ENCODE measurements at regions not wholly inside any gene's neighbourhood (a gene's known extent, or its start where the extent isn't known, plus 50 kb on each side); places are given as distances from the start of the nearest gene placed in this dataset.

- DNase-seq (ENCODE audit: low read depth), result peak; percentile 63
- Histone ChIP-seq H3K79me2 (ENCODE audit: insufficient read depth, low read length) (no peaks in the 10 kb centered on the region), H3K4me1 (ENCODE audit: insufficient read depth, low read length) (peaks cover 6% of the 10 kb centered on the region), H4K20me1 (ENCODE audit: insufficient read depth, low read length) (no peaks in the 10 kb centered on the region), H3K9ac (ENCODE audit: low read length) (no peak overlapping the region), H3K9me3 (ENCODE audit: insufficient read depth, low read depth, low read length) (no peaks in the 10 kb centered on the region), H3K27me3 (ENCODE audit: insufficient read depth, low read length) (no peaks in the 10 kb centered on the region), H2AFZ (ENCODE audit: low read depth, low read length) (no peak overlapping the region), H3K27ac (ENCODE audit: low read depth, low read length) (no peak overlapping the region), H3K36me3 (ENCODE audit: insufficient read depth, low read length) (no peaks in the 10 kb centered on the region), H3K4me3 (ENCODE audit: insufficient read depth, low read depth, low read length) (no peak overlapping the region), H3K4me2 (ENCODE audit: low read length) (no peak overlapping the region)
- Mint-ChIP-seq H3K27me3 (ENCODE audit: low read depth, unreplicated experiment) (peaks cover 1% of the 10 kb centered on the region), H3K4me1 (ENCODE audit: low read depth, unreplicated experiment) (peaks cover 3% of the 10 kb centered on the region), H3K4me3 (ENCODE audit: unreplicated experiment) (no peak overlapping the region), H3K9me3 (ENCODE audit: unreplicated experiment) (no peaks in the 10 kb centered on the region), H3K27ac (ENCODE audit: unreplicated experiment) (no peak overlapping the region), H3K36me3 (ENCODE audit: low read depth, unreplicated experiment) (no peaks in the 10 kb centered on the region)
- FAIRE-seq, result no peak
- TF ChIP-seq, protein P1, sequence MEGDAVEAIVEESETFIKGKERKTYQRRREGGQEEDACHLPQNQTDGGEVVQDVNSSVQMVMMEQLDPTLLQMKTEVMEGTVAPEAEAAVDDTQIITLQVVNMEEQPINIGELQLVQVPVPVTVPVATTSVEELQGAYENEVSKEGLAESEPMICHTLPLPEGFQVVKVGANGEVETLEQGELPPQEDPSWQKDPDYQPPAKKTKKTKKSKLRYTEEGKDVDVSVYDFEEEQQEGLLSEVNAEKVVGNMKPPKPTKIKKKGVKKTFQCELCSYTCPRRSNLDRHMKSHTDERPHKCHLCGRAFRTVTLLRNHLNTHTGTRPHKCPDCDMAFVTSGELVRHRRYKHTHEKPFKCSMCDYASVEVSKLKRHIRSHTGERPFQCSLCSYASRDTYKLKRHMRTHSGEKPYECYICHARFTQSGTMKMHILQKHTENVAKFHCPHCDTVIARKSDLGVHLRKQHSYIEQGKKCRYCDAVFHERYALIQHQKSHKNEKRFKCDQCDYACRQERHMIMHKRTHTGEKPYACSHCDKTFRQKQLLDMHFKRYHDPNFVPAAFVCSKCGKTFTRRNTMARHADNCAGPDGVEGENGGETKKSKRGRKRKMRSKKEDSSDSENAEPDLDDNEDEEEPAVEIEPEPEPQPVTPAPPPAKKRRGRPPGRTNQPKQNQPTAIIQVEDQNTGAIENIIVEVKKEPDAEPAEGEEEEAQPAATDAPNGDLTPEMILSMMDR (IDR thresholded peaks at IDR 0.05; ENCODE audit: insufficient read depth, low read depth, low read length), result no peak
- TF ChIP-seq EZH2 (IDR thresholded peaks at IDR 0.05; ENCODE audit: insufficient read depth, low read length), result no peak
Measured at GRCh38 chr2:223315813-223316212, 263.8 kb downstream of the KCNE4 start.

DNA sequence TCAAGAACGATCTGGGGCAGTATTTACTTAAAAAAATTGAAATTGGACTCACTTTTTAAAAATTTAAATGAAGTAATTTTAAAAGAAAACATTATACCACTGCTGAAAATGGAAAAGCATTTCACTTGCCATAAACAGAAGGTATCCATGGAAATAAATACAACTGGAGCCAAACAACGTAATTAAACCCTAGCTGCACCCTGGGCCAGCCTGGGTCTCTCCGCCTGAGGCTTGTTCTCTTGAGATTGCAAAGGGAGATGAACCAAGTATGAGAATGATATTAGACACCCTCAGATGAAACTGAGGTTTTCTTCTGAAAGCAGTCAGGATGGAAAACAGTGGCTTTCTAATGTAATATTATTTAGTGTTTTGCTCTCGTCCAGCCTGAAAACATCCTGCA, 264.4 kb downstream of the KCNE4 start:
- Histone ChIP-seq H3K4me2 (ENCODE audit: low read length) (no peak overlapping the region), H3K4me3 (ENCODE audit: insufficient read depth, low read depth, low read length) (no peak overlapping the region), H3K9me3 (ENCODE audit: insufficient read depth, low read depth, low read length) (no peaks in the 10 kb centered on the region), H3K36me3 (ENCODE audit: insufficient read depth, low read length) (no peaks in the 10 kb centered on the region), H2AFZ (ENCODE audit: low read depth, low read length) (no peak overlapping the region), H3K4me1 (ENCODE audit: insufficient read depth, low read length) (peaks cover 6% of the 10 kb centered on the region), H3K9ac (ENCODE audit: low read length) (no peak overlapping the region), H3K27ac (ENCODE audit: low read depth, low read length) (no peak overlapping the region), H3K27me3 (ENCODE audit: insufficient read depth, low read length) (no peaks in the 10 kb centered on the region), H3K79me2 (ENCODE audit: insufficient read depth, low read length) (no peaks in the 10 kb centered on the region), H4K20me1 (ENCODE audit: insufficient read depth, low read length) (no peaks in the 10 kb centered on the region)
- FAIRE-seq, result no peak
- Mint-ChIP-seq H3K36me3 (ENCODE audit: low read depth, unreplicated experiment) (no peaks in the 10 kb centered on the region), H3K4me3 (ENCODE audit: unreplicated experiment) (no peak overlapping the region), H3K27me3 (ENCODE audit: low read depth, unreplicated experiment) (peaks cover 1% of the 10 kb centered on the region), H3K27ac (ENCODE audit: unreplicated experiment) (no peak overlapping the region), H3K9me3 (ENCODE audit: unreplicated experiment) (no peaks in the 10 kb centered on the region), H3K4me1 (ENCODE audit: low read depth, unreplicated experiment) (peaks cover 3% of the 10 kb centered on the region)
- TF ChIP-seq, protein P1 (IDR thresholded peaks at IDR 0.05; ENCODE audit: insufficient read depth, low read depth, low read length), result no peak
- no peak for TF ChIP-seq EZH2 (IDR thresholded peaks at IDR 0.05; ENCODE audit: insufficient read depth, low read length)
- no peak for DNase-seq (ENCODE audit: low read depth)

- Histone ChIP-seq H3K9me3 (ENCODE audit: insufficient read depth, low read depth, low read length) (no peaks in the 10 kb centered on the region), H3K4me2 (ENCODE audit: low read length) (no peak overlapping the region), H2AFZ (ENCODE audit: low read depth, low read length) (no peak overlapping the region), H4K20me1 (ENCODE audit: insufficient read depth, low read length) (no peaks in the 10 kb centered on the region), H3K4me1 (ENCODE audit: insufficient read depth, low read length) (peaks cover 6% of the 10 kb centered on the region), H3K36me3 (ENCODE audit: insufficient read depth, low read length) (no peaks in the 10 kb centered on the region), H3K27me3 (ENCODE audit: insufficient read depth, low read length) (no peaks in the 10 kb centered on the region), H3K9ac (ENCODE audit: low read length) (no peak overlapping the region), H3K4me3 (ENCODE audit: insufficient read depth, low read depth, low read length) (no peak overlapping the region), H3K79me2 (ENCODE audit: insufficient read depth, low read length) (no peaks in the 10 kb centered on the region), H3K27ac (ENCODE audit: low read depth, low read length) (no peak overlapping the region)
- no peaks in the 10 kb centered on the region for H3K9me3 Mint-ChIP-seq (ENCODE audit: unreplicated experiment)
- H3K27me3 Mint-ChIP-seq (ENCODE audit: low read depth, unreplicated experiment), result peaks cover 1% of the 10 kb centered on the region
- DNase-seq (ENCODE audit: low read depth) (peak; percentile 33), FAIRE-seq (no peak)
- no peaks in the 10 kb centered on the region for H3K36me3 Mint-ChIP-seq (ENCODE audit: low read depth, unreplicated experiment)
- H3K4me3 Mint-ChIP-seq (ENCODE audit: unreplicated experiment), result no peak overlapping the region
- H3K4me1 Mint-ChIP-seq (ENCODE audit: low read depth, unreplicated experiment), result peaks cover 4% of the 10 kb centered on the region
- H3K27ac Mint-ChIP-seq (ENCODE audit: unreplicated experiment), result no peak overlapping the region
- TF ChIP-seq, protein P1 (IDR thresholded peaks at IDR 0.05; ENCODE audit: insufficient read depth, low read depth, low read length), result no peak
- no peak for TF ChIP-seq EZH2 (IDR thresholded peaks at IDR 0.05; ENCODE audit: insufficient read depth, low read length)
Measured at GRCh38 chr2:223319601-223320000, 267.6 kb downstream of the KCNE4 start.
